Lung (tissue), 11 donors: ENCODE measurements at regions not wholly inside any gene's neighbourhood (a gene's known extent, or its start where the extent isn't known, plus 50 kb on each side); places are given as distances from the start of the nearest gene placed in this dataset.
A peak's percentile ranks its signal among the peaks of the same experiment; 100 is the strongest.

Source experiments
- ATAC-seq: fragments of 200-7000 bp; cut with Tn5 transposase; one replicate; pipeline ENCODE4 v1.9.1; 2020; ENCODE audit warnings: moderate number of reproducible peaks; ENCODE audit not compliant: insufficient read depth, low FRiP score
- DNase-seq, 3 donors: peaks; one replicate each; pipeline ENCODE4 v3.0.0-alpha.2; 2013 to 2017
- H3K27ac ChIP-seq, 2 donors: one replicate each; pipeline ENCODE4 v1.5.1; 2013; ENCODE audit warnings: mild to moderate bottlenecking in 2 of 2, moderate library complexity in 2 of 2, control low read depth in 1 of 2, inconsistent platforms in 1 of 2, low read depth in 1 of 2, low read length in 1 of 2
- H3K27me3 ChIP-seq, 3 donors: one replicate each; pipeline ENCODE4 v1.5.1; 2013; ENCODE audit warnings: low read length in 2 of 3; ENCODE audit not compliant: control insufficient read depth in 3 of 3, insufficient read depth in 3 of 3
- H3K36me3 ChIP-seq, 4 donors: one replicate each; pipeline ENCODE4 v1.5.1; 2013; ENCODE audit warnings: low read length in 4 of 4, mild to moderate bottlenecking in 1 of 4, moderate library complexity in 1 of 4; ENCODE audit not compliant: control insufficient read depth in 4 of 4, insufficient read depth in 4 of 4
- H3K4me1 ChIP-seq, 5 donors: one replicate each; pipeline ENCODE4 v1.5.1; 2013; ENCODE audit warnings: low read length in 5 of 5, mild to moderate bottlenecking in 2 of 5, moderate library complexity in 1 of 5; ENCODE audit not compliant: control insufficient read depth in 5 of 5, insufficient read depth in 5 of 5
- H3K4me3 ChIP-seq: one replicate; pipeline ENCODE4 v1.5.1; 2013; ENCODE audit warnings: mild to moderate bottlenecking, control low read depth, moderate library complexity
- H3K9ac ChIP-seq, 2 donors: one replicate each; pipeline ENCODE4 v1.5.1; 2013; ENCODE audit warnings: low read length in 2 of 2, control low read depth in 1 of 2; ENCODE audit not compliant: insufficient read depth in 1 of 2
- H3K9me3 ChIP-seq, 4 donors: one replicate each; pipeline ENCODE4 v1.5.1; 2013; ENCODE audit warnings: low read length in 3 of 4, mild to moderate bottlenecking in 1 of 4, moderate library complexity in 1 of 4; ENCODE audit not compliant: control insufficient read depth in 4 of 4, insufficient read depth in 3 of 4
- CTCF ChIP-seq: IDR thresholded peaks from 2 replicates; pipeline ENCODE4 v1.5.1; 2012; ENCODE audit warnings: mild to moderate bottlenecking; ENCODE audit errors: control extremely low read depth, extremely low read depth
- WGBS, 2 donors: extraction: QIAGEN DNeasy Blood & Tissue Kit; methylation state at CpG; one replicate each; pipeline ENCODE4 v1.1.7; 2013; 5-methylcytosine and 5-hydroxymethylcytosine counted together
- donor health status: control.
- donor health status: control.
- donor health status: Bipolar disorder and iron deficiency.
- donor health status: healthy.
- donor health status: DM: yes; HTN: yes; CAD: no.

DNA sequence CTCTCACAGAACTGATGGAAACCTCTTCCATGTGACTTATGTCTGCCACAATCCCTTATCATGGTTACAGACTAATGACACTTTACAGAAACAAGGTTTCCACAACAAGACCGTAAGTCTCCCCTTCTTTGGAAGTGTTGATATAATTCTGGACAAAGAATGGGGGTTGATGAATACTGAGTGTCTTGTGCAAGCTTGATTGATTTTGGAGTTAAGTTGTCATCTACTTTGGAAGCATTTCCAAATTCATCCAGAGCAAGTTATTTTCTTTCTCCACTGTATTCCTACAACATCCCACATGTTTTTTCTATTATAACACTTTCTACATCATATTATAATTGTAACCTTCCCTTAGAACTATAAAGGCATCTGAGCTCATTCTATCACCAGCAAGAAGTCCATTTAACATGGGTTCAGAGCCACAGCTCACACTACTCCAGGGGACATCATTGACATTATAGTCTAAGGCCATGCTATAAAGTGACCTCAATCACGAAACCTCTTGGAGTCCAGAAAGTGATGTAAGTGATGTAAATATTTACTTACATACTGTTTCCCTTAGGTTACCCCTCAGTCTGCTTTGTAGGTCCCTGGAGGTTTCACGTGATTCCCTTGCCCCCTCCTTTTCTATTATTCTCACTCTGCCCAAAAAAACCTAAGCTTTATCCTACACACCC lies 125.7 kb upstream of the PBX1 start:
- 63 to 67% methylated on average over 3 of the region's 3 CpGs for WGBS, 2 donors
- no peak for TF ChIP-seq CTCF
- Histone ChIP-seq H3K27ac (no peak overlapping the region), H3K36me3 (no peaks in the 10 kb centered on the region), H3K9me3 (no peaks in the 10 kb centered on the region), H3K27me3 (no peaks in the 10 kb centered on the region), H3K4me1 (peaks cover 0 to 2% (median 0%) of the 10 kb centered on the region in 5 donors), H3K4me3 (no peak overlapping the region), H3K9ac (no peak overlapping the region)
- DNase-seq (peak; percentile 18 to 88 (median 82)), ATAC-seq (no peak)

DNA sequence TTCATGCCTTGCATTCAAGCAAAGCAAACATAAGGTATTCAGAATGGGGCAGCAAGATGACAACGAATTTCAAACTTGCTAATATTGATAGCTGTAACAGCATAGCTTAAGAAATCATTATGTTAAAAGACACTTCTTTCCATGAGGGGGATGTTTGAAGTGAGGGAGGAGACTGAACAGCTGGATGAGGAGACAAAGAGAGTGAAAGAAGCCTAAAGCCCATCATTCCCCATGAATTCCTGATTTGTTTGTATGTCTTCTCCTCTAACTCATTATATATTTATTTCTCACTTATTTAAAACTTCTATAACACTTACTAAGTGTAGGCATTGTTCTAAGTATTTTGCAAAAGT lies 125.2 kb upstream of the PBX1 start:
- ATAC-seq, result no peak
- DNase-seq, result peak; percentile 27 to 83 (median 78)
- H3K9me3 ChIP-seq, result no peaks in the 10 kb centered on the region
- H3K4me1 ChIP-seq, result peaks cover 0 to 2% (median 0%) of the 10 kb centered on the region in 5 donors
- TF ChIP-seq CTCF, result no peak
- WGBS, 2 donors, result 40 to 70% methylated on average over 1 of the region's 1 CpG
- H3K36me3 ChIP-seq, result no peaks in the 10 kb centered on the region
- H3K27me3 ChIP-seq, result no peaks in the 10 kb centered on the region
- H3K4me3 ChIP-seq, result no peak overlapping the region
- no peak overlapping the region for H3K27ac ChIP-seq
- no peak overlapping the region for H3K9ac ChIP-seq

GRCh38 chr1:164440232-164440631 lies 118.8 kb upstream of the PBX1 start:
- H3K36me3 ChIP-seq, result no peaks in the 10 kb centered on the region
- no peaks in the 10 kb centered on the region for H3K9me3 ChIP-seq
- ATAC-seq, result no peak
- no peak overlapping the region for H3K27ac ChIP-seq
- no peaks in the 10 kb centered on the region for H3K27me3 ChIP-seq
- WGBS, 2 donors, result 76 to 86% methylated on average over 1 of the region's 1 CpG
- peak; percentile 61 to 80 (median 77) for DNase-seq
- H3K9ac ChIP-seq, result no peak overlapping the region
- H3K4me1 ChIP-seq, result peaks cover 0 to 8% (median 0%) of the 10 kb centered on the region in 5 donors
- no peak overlapping the region for H3K4me3 ChIP-seq
- TF ChIP-seq CTCF, result no peak

DNA sequence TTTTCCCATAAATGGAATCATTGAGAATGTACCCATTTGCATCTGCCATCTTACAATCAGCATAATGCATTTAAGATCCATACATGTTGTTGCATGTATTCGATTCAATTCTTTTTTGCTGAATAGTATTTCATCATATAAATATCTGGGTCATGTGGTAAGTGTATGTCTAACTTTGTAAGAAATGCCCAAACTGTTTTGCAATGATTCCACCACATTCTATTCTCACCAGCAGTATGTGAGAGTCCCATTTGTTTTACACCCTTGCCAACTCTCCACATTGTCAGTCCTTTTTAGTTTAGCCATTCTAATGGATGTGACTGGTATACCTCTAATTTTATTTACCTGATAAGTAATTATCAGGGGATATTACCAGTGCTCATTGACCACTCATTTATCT lies 115.8 kb upstream of the PBX1 start:
- Histone ChIP-seq H3K9me3 (no peaks in the 10 kb centered on the region), H3K4me1 (peaks cover 0 to 8% (median 0%) of the 10 kb centered on the region in 5 donors), H3K27me3 (no peaks in the 10 kb centered on the region), H3K27ac (no peak overlapping the region), H3K9ac (no peak overlapping the region), H3K4me3 (no peak overlapping the region), H3K36me3 (no peaks in the 10 kb centered on the region)
- no peak for ATAC-seq
- TF ChIP-seq CTCF, result no peak
- 95 to 96% methylated on average over 1 of the region's 1 CpG for whole genome bisulfite sequencing, 2 donors
- no peak for DNase-seq
